PC-9 (cell line): ENCODE measurements at regions not wholly inside any gene's neighbourhood (a gene's known extent, or its start where the extent isn't known, plus 50 kb on each side); places are given as distances from the start of the nearest gene placed in this dataset.

Source experiments
- BruUV-seq: library from RNA; stranded (reverse); fragments of 400-500 nt; replicated peaks from 2 replicates; lab custom pipeline; 2021; lab: Mats Ljungman, UMichigan
- CTCF ChIA-PET: fragments of 300-600 bp; sonication (Branson Sonifier 250); formaldehyde crosslinking; loops from one replicate; lab custom pipeline; 2022; ENCODE audit warnings: antibody characterized with exemption; lab: Charles Lee
- POLR2A ChIA-PET: fragments of 300-600 bp; sonication (Branson Sonifier 250); formaldehyde crosslinking; loops from one replicate; lab custom pipeline; 2022; ENCODE audit warnings: antibody characterized with exemption; ENCODE audit not compliant: unreplicated experiment; lab: Charles Lee
- DNase-seq, 2 experiments: peaks; one replicate each; pipeline versions ENCODE4 v3.0.0 to v3.0.0-alpha.2; 2015 to 2022; ENCODE audit warnings: mixed read lengths in 1 of 2
- H2AFZ ChIP-seq: fragments of 200-600 bp; sonication (generic); 2 replicates; pipeline ENCODE4 v1.8.1; 2017; ENCODE audit warnings: antibody characterized with exemption
- H3F3A ChIP-seq: fragments of 200-600 bp; sonication (generic); 2 replicates; pipeline ENCODE4 v1.8.1; 2017; ENCODE audit warnings: antibody characterized with exemption, mild to moderate bottlenecking, low read depth; ENCODE audit not compliant: insufficient read depth
- H3K27ac ChIP-seq: fragments of 200-600 bp; sonication (generic); 2 replicates; pipeline ENCODE4 v1.6.1; 2016; ENCODE audit warnings: mixed run types
- H3K27me3 ChIP-seq: fragments of 200-600 bp; sonication (generic); 2 replicates; pipeline ENCODE4 v1.6.1; 2016; ENCODE audit warnings: low read depth, mixed run types; ENCODE audit not compliant: insufficient read depth
- H3K36me3 ChIP-seq: fragments of 200-600 bp; sonication (generic); 2 replicates; pipeline ENCODE4 v1.6.1; 2016; ENCODE audit warnings: low read depth, mixed run types
- H3K4me1 ChIP-seq: fragments of 200-600 bp; sonication (generic); replicated peaks from 2 replicates; pipeline ENCODE4 v1.6.1; 2016; ENCODE audit warnings: mixed run types; ENCODE audit not compliant: insufficient read depth
- H3K4me2 ChIP-seq: fragments of 200-600 bp; sonication (generic); 2 replicates; pipeline ENCODE4 v1.6.1; 2017; ENCODE audit warnings: mixed run types
- H3K4me3 ChIP-seq: fragments of 200-600 bp; sonication (generic); 2 replicates; pipeline ENCODE4 v1.6.1; 2016; ENCODE audit warnings: mixed run types
- H3K79me2 ChIP-seq: fragments of 200-600 bp; sonication (generic); 2 replicates; pipeline ENCODE4 v1.6.1; 2017; ENCODE audit warnings: low read depth, mixed run types
- H3K9me2 ChIP-seq: fragments of 200-600 bp; sonication (generic); 2 replicates; pipeline ENCODE4 v1.8.1; 2017; ENCODE audit warnings: mild to moderate bottlenecking; ENCODE audit not compliant: insufficient read depth
- H3K9me3 ChIP-seq: fragments of 200-600 bp; sonication (generic); 2 replicates; pipeline ENCODE4 v1.8.1; 2016; ENCODE audit warnings: low read depth; ENCODE audit not compliant: insufficient read depth
- H4K20me1 ChIP-seq: fragments of 200-600 bp; sonication (generic); 2 replicates; pipeline ENCODE4 v1.8.1; 2017; ENCODE audit not compliant: insufficient read depth
- CTCF ChIP-seq: fragments of 200-600 bp; sonication (generic); conservative IDR thresholded peaks from 2 replicates; pipeline ENCODE4 v1.6.1; 2017; ENCODE audit warnings: mixed run types, antibody characterized with exemption, mild to moderate bottlenecking, moderate library complexity
- EZH2 ChIP-seq: fragments of 200-600 bp; sonication (generic); IDR thresholded peaks from 2 replicates; pipeline ENCODE4 v1.8.0; 2017; ENCODE audit warnings: antibody characterized with exemption, low read depth
- intact Hi-C: fragments of 100-400 bp; cut with micrococcal nuclease; formaldehyde crosslinking; loops from one replicate; pipeline ENCODE4 v1.10.0; 2022; ENCODE audit not compliant: unreplicated experiment

GRCh38 chr2:140164449-140164848 lies 1384.3 kb upstream of the NXPH2 start:
- CTCF ChIA-PET: no interaction called here

GRCh38 chr2:140158259-140158658 lies 1378.1 kb upstream of the NXPH2 start:
- Histone ChIP-seq H3K4me1 (no peaks in the 10 kb centered on the region), H3K27me3 (no peaks in the 10 kb centered on the region), H3K9me3 (no peaks in the 10 kb centered on the region), H3F3A (no peaks in the 10 kb centered on the region), H3K27ac (no peak overlapping the region), H3K79me2 (no peaks in the 10 kb centered on the region), H4K20me1 (no peaks in the 10 kb centered on the region), H3K4me2 (no peak overlapping the region), H3K4me3 (no peak overlapping the region), H3K9me2 (no peaks in the 10 kb centered on the region), H3K36me3 (no peaks in the 10 kb centered on the region), H2AFZ (no peak overlapping the region)
- no peak for DNase-seq
- ChIA-PET CTCF (no interaction called here), POLR2A (no interaction called here)
- TF ChIP-seq CTCF: no peak
- intact Hi-C loops: no loop called here
- no TSS peak for BruUV-seq

More at GRCh38 chr2:140164449-140164848, 1384.3 kb upstream of the NXPH2 start:
- no peak overlapping the region for H3K4me2 ChIP-seq
- DNase-seq: no peak
- intact Hi-C loops: no loop called here
- no peak overlapping the region for H3K4me3 ChIP-seq
- H3K36me3 ChIP-seq: no peaks in the 10 kb centered on the region
- H3K4me1 ChIP-seq: no peaks in the 10 kb centered on the region
- no peaks in the 10 kb centered on the region; the same call in 1 of the 2 replicates for H3K9me2 ChIP-seq
- H3K9me3 ChIP-seq: no peaks in the 10 kb centered on the region
- H3K79me2 ChIP-seq: no peaks in the 10 kb centered on the region
- no peaks in the 10 kb centered on the region for H3K27me3 ChIP-seq
- POLR2A ChIA-PET: no interaction called here
- H3K27ac ChIP-seq: no peak overlapping the region
- TF ChIP-seq CTCF: no peak
- TF ChIP-seq EZH2: no peak
- H3F3A ChIP-seq: no peaks in the 10 kb centered on the region
- H2AFZ ChIP-seq: no peak overlapping the region
- H4K20me1 ChIP-seq: no peaks in the 10 kb centered on the region
- no TSS peak for BruUV-seq

- H3K36me3 ChIP-seq: no peaks in the 10 kb centered on the region
- no peaks in the 10 kb centered on the region for H3K9me3 ChIP-seq
- no peaks in the 10 kb centered on the region for H3K9me2 ChIP-seq
- DNase-seq: no peak
- CTCF ChIA-PET: no interaction called here
- POLR2A ChIA-PET: no interaction called here
- no TSS peak for BruUV-seq
- H3K4me3 ChIP-seq: no peak overlapping the region
- H3F3A ChIP-seq: no peaks in the 10 kb centered on the region
- intact Hi-C loops: no loop called here
- no peaks in the 10 kb centered on the region for H3K79me2 ChIP-seq
- no peak overlapping the region for H2AFZ ChIP-seq
- no peaks in the 10 kb centered on the region for H3K27me3 ChIP-seq
- TF ChIP-seq CTCF: no peak
- no peak for TF ChIP-seq EZH2
- no peak overlapping the region for H3K4me2 ChIP-seq
- no peaks in the 10 kb centered on the region for H3K4me1 ChIP-seq
- H4K20me1 ChIP-seq: no peaks in the 10 kb centered on the region
- H3K27ac ChIP-seq: no peak overlapping the region
Observed at GRCh38 chr2:140157816-140158215, 1377.6 kb upstream of the NXPH2 start.
